GM12891 (cell line): ENCODE measurements at regions not wholly inside any gene's neighbourhood (a gene's known extent, or its start where the extent isn't known, plus 50 kb on each side); places are given as distances from the start of the nearest gene placed in this dataset.

Experiments
- PAX5 ChIP-seq: IDR thresholded peaks from 2 replicates; pipeline ENCODE4 v1.6.1; 2011; ENCODE audit warnings: low read length, moderate library complexity, mild to moderate bottlenecking; ENCODE audit not compliant: insufficient read depth, severe bottlenecking
- POLR2A ChIP-seq: IDR thresholded peaks from 2 replicates; pipeline ENCODE4 v1.6.1; 2011; ENCODE audit warnings: low read depth, low read length, control low read depth
- POLR2AphosphoS5 ChIP-seq: IDR thresholded peaks from 2 replicates; pipeline ENCODE4 v1.6.1; 2011; ENCODE audit warnings: low read depth, low read length, control low read depth
- POU2F2 ChIP-seq: IDR thresholded peaks from 2 replicates; pipeline ENCODE4 v1.6.1; 2011; ENCODE audit warnings: low read depth, mild to moderate bottlenecking, control low read depth, low read length, moderate library complexity
- SPI1 ChIP-seq: IDR thresholded peaks from 2 replicates; pipeline ENCODE4 v1.6.1; 2011; ENCODE audit warnings: low read depth, low read length, control low read depth
- TAF1 ChIP-seq: IDR thresholded peaks from 2 replicates; pipeline ENCODE4 v1.6.1; 2011; ENCODE audit warnings: low read depth, low read length, control low read depth

DNA sequence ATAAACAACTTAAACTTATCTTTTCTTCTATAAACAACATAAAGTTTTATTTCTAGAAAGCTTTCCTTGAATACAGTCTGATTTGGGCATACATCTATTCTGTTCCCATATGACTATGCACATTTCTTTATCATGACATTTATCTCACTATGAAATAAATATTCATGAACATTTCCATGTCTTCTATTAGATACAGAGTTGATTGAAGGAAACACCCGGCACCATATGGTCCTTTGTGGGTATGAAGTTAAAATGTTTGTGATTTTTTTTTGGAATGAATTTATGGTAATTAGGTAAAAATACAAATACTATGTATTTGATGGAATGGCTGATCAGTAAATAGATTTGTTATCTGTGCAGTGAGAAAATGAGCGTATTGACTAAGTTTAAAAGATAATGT, 1209.8 kb upstream of the ACO1 start:
- TF ChIP-seq POLR2A (no peak), POLR2AphosphoS5 (no peak), TAF1 (no peak), POU2F2 (no peak), SPI1 (no peak), PAX5 (no peak)
